Naive B cell (primary cell): ENCODE measurements at regions not wholly inside any gene's neighbourhood (a gene's known extent, or its start where the extent isn't known, plus 50 kb on each side); places are given as distances from the start of the nearest gene placed in this dataset.
A peak's percentile ranks its signal among the peaks of the same experiment; 100 is the strongest.
"Not testable (repeated sequence)": the region's sequence is repeated elsewhere in the genome, so short reads cannot be mapped to it uniquely, and the experiment has no call there.

Experiments used
- ATAC-seq, 2 donors: fragments of 150-1000 bp; cut with Tn5 transposase; 2 replicates each; pipeline ENCODE4 v1.10.0; 2021; ENCODE audit warnings: low read depth in 2 of 2, mild to moderate bottlenecking in 2 of 2, moderate library complexity in 2 of 2
- DNase-seq: peaks from one replicate; pipeline ENCODE4 v3.0.0; 2022
- H3K27ac Mint-ChIP-seq, 6 donors: one replicate each; pipeline ENCODE4 v1.8.0; 2020 to 2022; ENCODE audit warnings: mild to moderate bottlenecking in 6 of 6, mixed read lengths in 6 of 6, moderate library complexity in 5 of 6, inconsistent platforms in 2 of 6
- H3K27me3 Mint-ChIP-seq, 3 donors: one replicate each; pipeline ENCODE4 v1.8.0; 2021 to 2022; ENCODE audit warnings: mixed read lengths in 3 of 3, mild to moderate bottlenecking in 1 of 3
- H3K36me3 Mint-ChIP-seq, 2 donors: one replicate each; pipeline ENCODE4 v1.8.0; 2020 to 2022; ENCODE audit warnings: mixed read lengths in 2 of 2, inconsistent platforms in 1 of 2, mild to moderate bottlenecking in 1 of 2
- H3K4me1 Mint-ChIP-seq, 3 donors: one replicate each; pipeline ENCODE4 v1.8.0; 2020 to 2022; ENCODE audit warnings: mixed read lengths in 3 of 3, inconsistent platforms in 1 of 3, mild to moderate bottlenecking in 1 of 3, moderate library complexity in 1 of 3
- H3K4me3 Mint-ChIP-seq, 8 donors: one replicate each; pipeline ENCODE4 v1.8.0; 2020 to 2022; ENCODE audit warnings: mild to moderate bottlenecking in 8 of 8, mixed read lengths in 8 of 8, moderate library complexity in 8 of 8, inconsistent platforms in 2 of 8
- H3K9me3 Mint-ChIP-seq, 7 donors: one replicate each; pipeline ENCODE4 v1.8.0; 2020 to 2022; ENCODE audit warnings: mixed read lengths in 7 of 7, mild to moderate bottlenecking in 5 of 7, inconsistent platforms in 2 of 7, moderate library complexity in 1 of 7

GRCh38 chr4:123656746-123657294 is 260.2 kb downstream of the SPRY1 start:
- not testable (repeated sequence) for ATAC-seq, H3K27ac Mint-ChIP-seq, DNase-seq, H3K36me3 Mint-ChIP-seq, H3K4me3 Mint-ChIP-seq
- H3K9me3 Mint-ChIP-seq, result peaks cover 3 to 15% (median 9%) of the 10 kb centered on the region in 7 donors
- H3K27me3 Mint-ChIP-seq, result peaks cover 0 to 10% (median 6%) of the 10 kb centered on the region in 3 donors
- peaks cover 13 to 18% (median 13%) of the 10 kb centered on the region in 3 donors for H3K4me1 Mint-ChIP-seq

GRCh38 chr4:123657606-123658005 is 261.0 kb downstream of the SPRY1 start:
- H3K27me3 Mint-ChIP-seq, result peaks cover 0 to 10% (median 6%) of the 10 kb centered on the region in 3 donors
- H3K9me3 Mint-ChIP-seq, result peaks cover 3 to 15% (median 9%) of the 10 kb centered on the region in 7 donors
- not testable (repeated sequence) for H3K36me3 Mint-ChIP-seq, H3K4me3 Mint-ChIP-seq
- ATAC-seq, result peak; percentile 61 to 76
- peaks cover 13 to 18% (median 13%) of the 10 kb centered on the region in 3 donors for H3K4me1 Mint-ChIP-seq
- peak overlapping the region in 4 of 6 donors; percentile 2 to 58 (median 9) for H3K27ac Mint-ChIP-seq
- DNase-seq, result peak; percentile 17

- ATAC-seq, result no peak
- Mint-ChIP-seq H3K4me1 (peaks cover 13 to 18% (median 13%) of the 10 kb centered on the region in 3 donors), H3K27ac (peak overlapping the region in 2 of 6 donors; percentile 48 to 66)
These were observed 262.7 kb downstream of the SPRY1 start for GRCh38 chr4:123659262-123659661.

GRCh38 chr4:123659730-123660129 is 263.1 kb downstream of the SPRY1 start:
- Mint-ChIP-seq H3K4me3 (no peak overlapping the region), H3K36me3 (peaks cover 7% of the 10 kb centered on the region in 2 donors), H3K27ac (no peak overlapping the region), H3K4me1 (peaks cover 13 to 18% (median 13%) of the 10 kb centered on the region in 3 donors), H3K27me3 (peaks cover 0 to 6% (median 6%) of the 10 kb centered on the region in 3 donors), H3K9me3 (peaks cover 3 to 15% (median 9%) of the 10 kb centered on the region in 7 donors)
- ATAC-seq (peak in 1 of 2 donors; percentile 44), DNase-seq (peak; percentile 2)

More at GRCh38 chr4:123659262-123659661, 262.7 kb downstream of the SPRY1 start:
- no peak for DNase-seq
- H3K36me3 Mint-ChIP-seq, result peaks cover 7% of the 10 kb centered on the region in 2 donors
- peaks cover 0 to 9% (median 6%) of the 10 kb centered on the region in 3 donors for H3K27me3 Mint-ChIP-seq
- H3K4me3 Mint-ChIP-seq, result no peak overlapping the region
- peaks cover 3 to 15% (median 9%) of the 10 kb centered on the region in 7 donors for H3K9me3 Mint-ChIP-seq

- Mint-ChIP-seq H3K4me3 (no peak overlapping the region), H3K27me3 (peaks cover 7 to 15% (median 12%) of the 10 kb centered on the region in 3 donors), H3K27ac (no peak overlapping the region), H3K36me3 (peaks cover 7% of the 10 kb centered on the region in 2 donors), H3K4me1 (peaks cover 13 to 18% (median 13%) of the 10 kb centered on the region in 3 donors), H3K9me3 (peaks cover 3 to 10% (median 7%) of the 10 kb centered on the region in 7 donors)
- peak; percentile 7 for DNase-seq
- ATAC-seq, result no peak
These were observed 264.6 kb downstream of the SPRY1 start for GRCh38 chr4:123661080-123661737.

DNA sequence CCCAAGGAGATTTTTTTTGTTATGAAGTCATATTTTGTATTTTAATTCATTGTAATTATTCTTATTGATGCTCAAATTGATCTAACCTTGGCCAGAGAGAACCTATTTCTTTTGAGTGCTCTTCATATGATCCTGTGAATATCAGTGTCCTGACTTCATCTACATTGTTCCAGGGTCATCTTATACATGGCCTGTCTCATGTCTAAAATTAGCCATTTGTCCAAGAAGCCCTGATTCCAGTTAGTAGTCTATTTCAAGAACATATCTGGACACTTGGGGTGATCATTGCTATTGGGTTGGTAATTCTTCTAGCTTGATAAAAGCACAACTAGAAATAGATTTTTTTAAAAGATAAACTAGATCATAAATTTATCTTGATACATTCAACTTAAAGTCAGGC is 266.2 kb downstream of the SPRY1 start:
- no peak for DNase-seq
- H3K9me3 Mint-ChIP-seq, result no peaks in the 10 kb centered on the region
- no peak for ATAC-seq
- H3K4me3 Mint-ChIP-seq, result no peak overlapping the region
- no peaks in the 10 kb centered on the region for H3K36me3 Mint-ChIP-seq
- H3K27me3 Mint-ChIP-seq, result peaks cover 11 to 22% (median 18%) of the 10 kb centered on the region in 3 donors
- H3K4me1 Mint-ChIP-seq, result peaks cover 4 to 9% (median 5%) of the 10 kb centered on the region in 3 donors
- no peak overlapping the region for H3K27ac Mint-ChIP-seq

- ATAC-seq, result no peak
- no peak overlapping the region for H3K27ac Mint-ChIP-seq
- peaks cover 0 to 3% (median 0%) of the 10 kb centered on the region in 3 donors for H3K4me1 Mint-ChIP-seq
- no peak overlapping the region for H3K4me3 Mint-ChIP-seq
- no peaks in the 10 kb centered on the region for H3K9me3 Mint-ChIP-seq
- peaks cover 22 to 37% (median 23%) of the 10 kb centered on the region in 3 donors for H3K27me3 Mint-ChIP-seq
- DNase-seq, result no peak
- H3K36me3 Mint-ChIP-seq, result no peaks in the 10 kb centered on the region
These were observed 269.9 kb downstream of the SPRY1 start for GRCh38 chr4:123666486-123666885.

DNA sequence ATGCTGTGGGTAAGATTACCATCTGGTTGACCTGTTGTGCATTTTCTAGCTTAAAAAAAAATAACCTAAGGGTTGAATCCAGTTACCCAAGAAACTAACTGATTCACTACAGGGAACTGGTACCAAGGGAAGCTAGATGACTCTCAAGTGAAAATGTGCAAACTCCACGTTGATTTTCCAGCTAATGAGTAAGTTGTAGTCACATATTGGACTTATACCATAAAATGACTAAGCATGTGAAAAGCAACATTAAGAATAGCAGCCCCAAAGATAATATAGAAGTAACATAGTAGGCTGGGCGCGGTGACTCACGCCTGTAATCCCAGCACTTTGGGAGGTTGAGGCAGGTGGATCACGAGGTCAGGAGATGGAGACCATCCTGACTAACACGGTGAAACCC is 270.9 kb downstream of the SPRY1 start:
- peaks cover 23 to 39% (median 24%) of the 10 kb centered on the region in 3 donors for H3K27me3 Mint-ChIP-seq
- ATAC-seq, result no peak
- no peaks in the 10 kb centered on the region for H3K36me3 Mint-ChIP-seq
- no peaks in the 10 kb centered on the region for H3K9me3 Mint-ChIP-seq
- no peak overlapping the region for H3K27ac Mint-ChIP-seq
- H3K4me3 Mint-ChIP-seq, result no peak overlapping the region
- DNase-seq, result no peak
- H3K4me1 Mint-ChIP-seq, result peaks cover 0 to 6% (median 4%) of the 10 kb centered on the region in 3 donors

DNA sequence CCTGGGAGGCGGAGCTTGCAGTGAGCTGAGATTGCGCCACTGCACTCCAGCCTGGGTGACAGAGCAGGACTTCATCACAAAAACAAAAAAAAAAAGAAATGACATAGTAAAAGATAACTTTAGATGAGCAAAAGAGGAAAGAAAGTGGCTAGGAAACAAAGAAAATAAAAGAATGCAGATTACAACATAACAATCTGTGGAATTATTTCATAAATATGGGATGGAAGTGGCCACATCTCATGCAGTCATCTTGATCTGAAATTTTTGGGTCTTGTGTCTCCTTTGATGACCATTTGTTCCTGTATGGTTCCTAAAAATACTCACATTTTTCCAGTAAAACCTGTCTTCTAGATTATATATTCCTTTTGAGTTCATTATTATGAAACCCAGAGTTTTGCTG is 271.4 kb downstream of the SPRY1 start:
- Mint-ChIP-seq H3K27ac (no peak overlapping the region), H3K27me3 (peaks cover 23 to 39% (median 26%) of the 10 kb centered on the region in 3 donors), H3K4me1 (peaks cover 0 to 6% (median 4%) of the 10 kb centered on the region in 3 donors), H3K4me3 (no peak overlapping the region), H3K9me3 (no peaks in the 10 kb centered on the region), H3K36me3 (no peaks in the 10 kb centered on the region)
- ATAC-seq (no peak), DNase-seq (no peak)

GRCh38 chr4:123671636-123672404 is 275.2 kb downstream of the SPRY1 start:
- Mint-ChIP-seq H3K9me3 (no peaks in the 10 kb centered on the region), H3K36me3 (no peaks in the 10 kb centered on the region), H3K4me1 (peaks cover 0 to 6% (median 4%) of the 10 kb centered on the region in 3 donors), H3K27me3 (peaks cover 30 to 32% (median 32%) of the 10 kb centered on the region in 3 donors), H3K27ac (no peak overlapping the region), H3K4me3 (no peak overlapping the region)
- ATAC-seq (peak in 1 of 2 donors; percentile 32), DNase-seq (peak; percentile 7)

DNA sequence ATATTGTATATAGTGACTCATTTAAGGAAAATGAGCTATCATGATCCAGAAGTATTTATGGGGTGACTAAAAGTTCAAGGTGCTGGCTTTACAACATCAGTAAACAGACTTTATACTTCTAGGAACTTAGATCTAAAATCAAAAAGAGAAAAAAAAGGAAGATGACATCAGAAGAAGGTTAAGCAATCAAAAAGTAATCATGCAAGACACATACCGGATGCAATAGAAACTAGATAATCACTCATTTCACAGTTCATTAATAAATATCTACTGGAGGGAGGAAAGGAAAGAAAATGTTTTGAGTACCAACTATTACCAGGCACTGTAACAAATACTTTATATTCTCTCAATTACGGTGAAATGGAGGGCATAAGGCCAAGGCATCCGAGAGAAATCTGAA is 276.4 kb downstream of the SPRY1 start:
- no peaks in the 10 kb centered on the region for H3K9me3 Mint-ChIP-seq
- peaks cover 27 to 32% (median 30%) of the 10 kb centered on the region in 3 donors for H3K27me3 Mint-ChIP-seq
- no peak overlapping the region for H3K27ac Mint-ChIP-seq

DNA sequence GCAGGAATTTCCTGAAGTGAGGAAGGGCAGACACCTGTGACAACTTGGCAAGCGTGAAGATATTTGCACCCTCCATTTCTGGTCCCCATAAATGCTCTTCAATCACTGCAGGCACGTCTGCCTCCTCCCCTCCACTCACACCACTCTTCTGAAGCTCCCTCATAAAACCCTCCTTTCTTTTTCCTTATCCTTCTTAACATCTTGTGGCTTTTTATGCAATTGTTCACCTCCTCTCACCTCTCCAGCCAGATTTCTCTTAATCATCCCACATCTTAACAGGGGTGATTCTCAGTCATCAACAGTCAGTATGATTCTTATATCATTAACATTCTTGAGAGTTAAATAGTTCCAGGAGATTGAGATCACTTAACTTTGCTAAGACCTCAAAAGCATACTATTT is 277.4 kb downstream of the SPRY1 start:
- DNase-seq, result no peak
- no peaks in the 10 kb centered on the region for H3K36me3 Mint-ChIP-seq
- no peak for ATAC-seq
- no peak overlapping the region for H3K4me3 Mint-ChIP-seq
- no peak overlapping the region for H3K27ac Mint-ChIP-seq
- H3K27me3 Mint-ChIP-seq, result peaks cover 24 to 26% (median 24%) of the 10 kb centered on the region in 3 donors
- peaks cover 0 to 6% (median 4%) of the 10 kb centered on the region in 3 donors for H3K4me1 Mint-ChIP-seq
- no peaks in the 10 kb centered on the region for H3K9me3 Mint-ChIP-seq

More for the DNA sequence above, 276.4 kb downstream of the SPRY1 start:
- Mint-ChIP-seq H3K4me3 (no peak overlapping the region), H3K4me1 (peaks cover 0 to 6% (median 4%) of the 10 kb centered on the region in 3 donors), H3K36me3 (no peaks in the 10 kb centered on the region)
- DNase-seq (no peak), ATAC-seq (peak in 1 of 2 donors; percentile 20)

DNA sequence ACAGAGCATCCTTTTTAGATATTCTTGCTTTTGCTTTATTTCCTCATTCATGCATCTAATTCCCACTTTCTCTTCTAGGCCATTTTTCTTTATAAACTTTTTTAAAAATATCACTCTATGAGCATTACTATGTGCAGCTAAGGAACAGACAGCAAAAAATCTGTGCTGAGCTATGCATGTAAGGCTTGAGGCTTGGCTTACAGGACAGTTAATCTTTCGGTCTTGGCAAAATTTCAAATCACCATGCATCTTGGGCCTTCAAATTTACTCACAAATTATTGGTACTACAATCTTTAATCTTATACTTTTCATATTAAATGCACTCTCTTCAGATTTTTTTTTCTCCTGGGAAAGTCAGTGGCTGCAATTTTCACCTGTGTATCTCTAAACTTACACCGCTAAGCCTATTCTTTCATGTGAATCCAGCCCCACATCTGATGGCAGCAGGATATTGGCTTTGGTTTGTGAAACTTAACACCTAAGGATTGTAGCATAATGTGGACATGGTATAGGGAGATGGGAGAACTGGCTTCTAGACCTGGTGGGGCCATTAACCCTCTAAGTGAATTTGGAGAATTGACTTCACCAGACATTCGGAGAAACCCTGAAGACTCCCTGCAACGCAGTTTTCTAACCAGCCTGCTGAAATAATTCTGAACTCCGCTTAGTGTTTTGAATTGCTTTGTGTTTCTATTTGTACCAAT is 278.3 kb downstream of the SPRY1 start:
- Mint-ChIP-seq H3K36me3 (no peaks in the 10 kb centered on the region), H3K4me3 (no peak overlapping the region), H3K9me3 (no peaks in the 10 kb centered on the region), H3K27ac (no peak overlapping the region), H3K4me1 (peaks cover 0 to 6% (median 4%) of the 10 kb centered on the region in 3 donors), H3K27me3 (peaks cover 24 to 31% (median 26%) of the 10 kb centered on the region in 3 donors)
- ATAC-seq, result no peak
- DNase-seq, result no peak
